Skeletal muscle cell (primary cell): ENCODE measurements at regions not wholly inside any gene's neighbourhood (a gene's known extent, or its start where the extent isn't known, plus 50 kb on each side); places are given as distances from the start of the nearest gene placed in this dataset.

ENCODE experiments used
- DNase-seq: peaks from one replicate; pipeline ENCODE4 v3.0.0-alpha.2; 2010; ENCODE audit warnings: low read depth
- H3K4me3 ChIP-seq: 2 replicates; pipeline ENCODE4 v1.5.1; 2011; ENCODE audit warnings: low read depth, mild to moderate bottlenecking, control low read depth, low read length, moderate library complexity

GRCh38 chr10:43320226-43320625 lies 51.2 kb upstream of the FXYD4 start:
- no peak for DNase-seq
- no peak overlapping the region for H3K4me3 ChIP-seq

GRCh38 chr10:43318976-43319960 lies 52.2 kb upstream of the FXYD4 start:
- DNase-seq = peak; percentile 3
- H3K4me3 ChIP-seq = no peak overlapping the region

GRCh38 chr10:43318456-43318855 lies 51.6 kb upstream of the RASGEF1A start:
- no peak for DNase-seq
- no peak overlapping the region for H3K4me3 ChIP-seq

- no peak overlapping the region for H3K4me3 ChIP-seq
- no peak for DNase-seq
Measured at GRCh38 chr10:43317422-43317821, 50.6 kb upstream of the RASGEF1A start.

- H3K4me3 ChIP-seq = no peak overlapping the region
- DNase-seq = no peak
Measured at GRCh38 chr10:43316988-43317387, 50.1 kb upstream of the RASGEF1A start.
